Left lung (tissue), 4 donors: ENCODE measurements at regions not wholly inside any gene's neighbourhood (a gene's known extent, or its start where the extent isn't known, plus 50 kb on each side); places are given as distances from the start of the nearest gene placed in this dataset.

Source experiments
- ATAC-seq: fragments of 200-7000 bp; cut with Tn5 transposase; one replicate; pipeline ENCODE4 v1.9.1; 2020; ENCODE audit warnings: moderate library complexity
- DNase-seq, 4 donors: peaks; one replicate each; pipeline ENCODE4 v3.0.0-alpha.2; 2013 to 2020
- H3K27ac ChIP-seq, 2 donors: fragments of 200-600 bp; sonication (generic) in 1 of 2; one replicate each; pipeline versions ENCODE4 v1.5.0 to v1.8.0; 2020 to 2021
- H3K27me3 ChIP-seq, 2 donors: fragments of 200-600 bp; sonication (generic) in 1 of 2; one replicate each; pipeline versions ENCODE4 v1.5.0 to v1.8.0; 2020 to 2021
- H3K36me3 ChIP-seq, 2 donors: fragments of 200-600 bp; sonication (generic) in 1 of 2; one replicate each; pipeline versions ENCODE4 v1.5.0 to v1.8.0; 2020 to 2021
- H3K4me1 ChIP-seq, 2 donors: fragments of 200-600 bp; one replicate each; pipeline ENCODE4 v1.8.0; 2021
- H3K4me3 ChIP-seq, 2 donors: fragments of 200-600 bp; sonication (generic) in 1 of 2; one replicate each; pipeline versions ENCODE4 v1.5.0 to v1.8.0; 2020 to 2021; ENCODE audit warnings: mild to moderate bottlenecking in 1 of 2
- H3K9me3 ChIP-seq, 2 donors: fragments of 200-600 bp; sonication (generic) in 1 of 2; one replicate each; pipeline versions ENCODE4 v1.5.0 to v1.8.0; 2020 to 2021
- intact Hi-C, 2 donors: fragments of 100-400 bp; cut with DNase I; formaldehyde crosslinking; loops; one replicate each; pipeline versions ENCODE4 v1.11.2 to v1.14.2; 2022
- TF ChIP-seq, protein P1 (sequence below), 2 donors: fragments of 200-600 bp; sonication (generic) in 1 of 2; IDR thresholded peaks; one replicate each; pipeline versions ENCODE4 v1.5.0 to v1.8.0; 2021; ENCODE audit warnings: antibody characterized with exemption in 2 of 2
- donor health status: DM: no; HTN: yes; CAD: no.
- donor health status: DM: no; HTN: no; CAD: no.

DNA sequence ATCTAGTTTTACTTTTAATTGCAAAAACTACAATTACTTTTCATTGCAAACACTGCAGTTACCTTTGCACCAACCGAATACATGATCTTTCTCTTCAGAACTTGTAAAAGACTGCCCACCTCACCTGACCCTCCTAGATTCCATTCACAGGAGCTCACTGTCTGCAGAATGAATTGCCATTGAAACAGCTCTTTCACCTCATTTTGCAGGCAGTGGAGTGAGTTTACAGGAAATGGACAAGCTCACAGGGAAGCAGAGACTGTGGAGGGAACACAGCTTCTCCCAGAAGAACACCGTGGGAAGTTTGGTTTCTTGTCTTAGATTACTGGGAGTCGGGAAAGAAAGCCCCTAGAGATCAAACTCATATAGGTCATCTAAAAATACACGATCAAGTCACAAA, 439.7 kb upstream of the RBFOX1 start:
- intact Hi-C loops, result no loop called here

DNA sequence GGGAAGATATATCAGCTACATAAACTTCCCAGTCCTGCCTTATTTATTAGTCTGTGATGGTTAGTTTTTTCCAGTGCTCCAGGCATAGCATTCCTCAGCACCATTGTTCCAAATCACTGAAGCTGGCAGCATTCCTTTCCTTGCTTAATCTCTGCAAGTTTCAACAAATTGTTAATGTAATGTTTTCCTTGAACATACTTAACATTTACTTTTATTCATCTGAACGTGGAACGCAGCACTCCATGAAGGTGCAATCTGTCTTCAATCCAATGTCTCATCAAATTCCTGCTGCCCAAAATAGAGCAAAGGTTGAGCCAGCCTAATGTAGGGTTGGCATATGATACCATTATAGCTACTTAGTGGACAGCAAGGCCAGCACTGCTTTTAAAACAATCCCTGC, 441.1 kb upstream of the RBFOX1 start:
- no peak overlapping the region for H3K4me3 ChIP-seq
- H3K9me3 ChIP-seq, result no peaks in the 10 kb centered on the region
- H3K27ac ChIP-seq, result no peak overlapping the region
- H3K36me3 ChIP-seq, result no peaks in the 10 kb centered on the region
- intact Hi-C loops, result no loop called here
- no peak for DNase-seq
- no peaks in the 10 kb centered on the region for H3K27me3 ChIP-seq
- no peak for ATAC-seq
- TF ChIP-seq, protein P1, sequence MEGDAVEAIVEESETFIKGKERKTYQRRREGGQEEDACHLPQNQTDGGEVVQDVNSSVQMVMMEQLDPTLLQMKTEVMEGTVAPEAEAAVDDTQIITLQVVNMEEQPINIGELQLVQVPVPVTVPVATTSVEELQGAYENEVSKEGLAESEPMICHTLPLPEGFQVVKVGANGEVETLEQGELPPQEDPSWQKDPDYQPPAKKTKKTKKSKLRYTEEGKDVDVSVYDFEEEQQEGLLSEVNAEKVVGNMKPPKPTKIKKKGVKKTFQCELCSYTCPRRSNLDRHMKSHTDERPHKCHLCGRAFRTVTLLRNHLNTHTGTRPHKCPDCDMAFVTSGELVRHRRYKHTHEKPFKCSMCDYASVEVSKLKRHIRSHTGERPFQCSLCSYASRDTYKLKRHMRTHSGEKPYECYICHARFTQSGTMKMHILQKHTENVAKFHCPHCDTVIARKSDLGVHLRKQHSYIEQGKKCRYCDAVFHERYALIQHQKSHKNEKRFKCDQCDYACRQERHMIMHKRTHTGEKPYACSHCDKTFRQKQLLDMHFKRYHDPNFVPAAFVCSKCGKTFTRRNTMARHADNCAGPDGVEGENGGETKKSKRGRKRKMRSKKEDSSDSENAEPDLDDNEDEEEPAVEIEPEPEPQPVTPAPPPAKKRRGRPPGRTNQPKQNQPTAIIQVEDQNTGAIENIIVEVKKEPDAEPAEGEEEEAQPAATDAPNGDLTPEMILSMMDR (IDR thresholded peaks at IDR 0.05), result no peak
- no peaks in the 10 kb centered on the region for H3K4me1 ChIP-seq

More for the DNA sequence above, 439.7 kb upstream of the RBFOX1 start:
- Histone ChIP-seq H3K27me3 (no peaks in the 10 kb centered on the region), H3K4me1 (no peaks in the 10 kb centered on the region), H3K27ac (no peak overlapping the region), H3K4me3 (no peak overlapping the region), H3K36me3 (no peaks in the 10 kb centered on the region), H3K9me3 (no peaks in the 10 kb centered on the region)
- TF ChIP-seq, protein P1 (IDR thresholded peaks at IDR 0.05), result no peak
- DNase-seq, result no peak
- ATAC-seq, result no peak

DNA sequence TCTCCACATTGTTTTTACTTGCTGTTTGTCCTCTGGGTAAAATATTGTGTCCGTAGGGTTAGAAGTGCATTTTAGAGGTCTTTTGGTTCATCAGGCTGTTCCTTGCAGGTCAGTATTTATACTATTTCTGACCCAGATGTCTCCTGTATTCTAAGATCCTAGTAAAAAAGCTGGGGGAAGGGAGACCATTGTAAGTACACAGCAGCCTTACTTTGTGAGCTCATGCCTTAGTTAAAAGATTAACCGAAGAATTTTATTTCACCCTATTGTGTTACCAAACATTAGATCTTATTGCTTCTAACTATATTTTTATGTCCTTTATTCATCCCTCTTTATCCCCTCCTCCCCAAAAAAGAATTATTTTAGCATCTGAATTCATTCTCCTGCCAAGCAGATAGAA, 444.1 kb upstream of the RBFOX1 start:
- Histone ChIP-seq H3K27me3 (no peaks in the 10 kb centered on the region), H3K27ac (no peak overlapping the region), H3K9me3 (no peaks in the 10 kb centered on the region), H3K36me3 (no peaks in the 10 kb centered on the region), H3K4me3 (no peak overlapping the region), H3K4me1 (no peaks in the 10 kb centered on the region)
- TF ChIP-seq, protein P1 (IDR thresholded peaks at IDR 0.05), result no peak
- DNase-seq (no peak), ATAC-seq (no peak)
- intact Hi-C loops, result no loop called here

DNA sequence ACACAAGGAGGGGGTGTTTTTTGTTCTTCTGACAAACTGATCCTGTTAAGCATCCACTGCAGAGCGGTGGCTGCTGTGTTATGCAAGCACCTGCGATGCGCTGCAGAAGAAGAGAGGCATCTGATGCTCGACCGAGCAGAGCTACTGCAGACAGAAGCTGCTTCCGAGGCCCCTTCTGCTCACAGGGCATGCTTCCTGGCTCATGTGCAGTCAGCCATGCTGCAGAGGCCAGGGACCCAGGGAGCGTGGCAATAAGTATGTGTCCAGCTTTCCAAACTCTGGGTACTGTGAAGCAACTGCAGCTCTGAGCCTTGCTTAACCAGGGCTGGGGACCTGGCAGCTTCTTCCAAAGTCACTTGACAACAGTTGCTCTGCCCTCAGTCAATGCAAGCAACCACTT, 448.6 kb upstream of the RBFOX1 start:
- TF ChIP-seq, protein P1 (IDR thresholded peaks at IDR 0.05), result no peak
- H3K36me3 ChIP-seq, result no peaks in the 10 kb centered on the region
- H3K4me1 ChIP-seq, result no peaks in the 10 kb centered on the region
- H3K27me3 ChIP-seq, result no peaks in the 10 kb centered on the region
- intact Hi-C loops, result no loop called here
- H3K27ac ChIP-seq, result no peak overlapping the region
- no peak for DNase-seq
- H3K9me3 ChIP-seq, result no peaks in the 10 kb centered on the region
- no peak for ATAC-seq
- H3K4me3 ChIP-seq, result no peak overlapping the region

DNA sequence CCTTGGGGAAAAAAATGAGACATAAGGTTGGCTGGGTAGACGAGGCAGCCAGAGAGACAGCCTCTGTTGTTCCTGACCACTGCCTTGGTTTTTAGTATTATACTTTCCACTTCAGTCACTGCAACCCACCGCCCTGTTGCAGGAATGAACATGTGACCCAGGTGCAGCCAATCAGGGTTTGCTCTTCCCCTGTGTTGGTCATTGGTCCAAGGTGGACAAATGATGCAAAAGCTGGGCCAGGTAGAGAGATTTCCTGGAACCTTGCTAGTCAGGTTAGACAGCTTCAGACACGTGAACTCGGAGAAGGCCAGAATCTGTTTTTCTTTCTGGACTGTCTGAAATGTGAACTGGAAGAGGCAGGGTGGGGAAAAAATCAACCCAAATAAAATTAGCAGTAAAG, 452.4 kb upstream of the RBFOX1 start:
- no peak overlapping the region for H3K27ac ChIP-seq
- H3K4me3 ChIP-seq, result no peak overlapping the region
- intact Hi-C loops, result no loop called here
- no peak for ATAC-seq
- no peaks in the 10 kb centered on the region for H3K36me3 ChIP-seq
- DNase-seq, result no peak
- no peaks in the 10 kb centered on the region for H3K9me3 ChIP-seq
- H3K4me1 ChIP-seq, result no peaks in the 10 kb centered on the region
- TF ChIP-seq, protein P1 (IDR thresholded peaks at IDR 0.05), result no peak
- no peaks in the 10 kb centered on the region for H3K27me3 ChIP-seq
